ENCODE measurements at regions not wholly inside any gene's neighbourhood (a gene's known extent, or its start where the extent isn't known, plus 50 kb on each side); places are given as distances from the start of the nearest gene placed in this dataset.

DNA sequence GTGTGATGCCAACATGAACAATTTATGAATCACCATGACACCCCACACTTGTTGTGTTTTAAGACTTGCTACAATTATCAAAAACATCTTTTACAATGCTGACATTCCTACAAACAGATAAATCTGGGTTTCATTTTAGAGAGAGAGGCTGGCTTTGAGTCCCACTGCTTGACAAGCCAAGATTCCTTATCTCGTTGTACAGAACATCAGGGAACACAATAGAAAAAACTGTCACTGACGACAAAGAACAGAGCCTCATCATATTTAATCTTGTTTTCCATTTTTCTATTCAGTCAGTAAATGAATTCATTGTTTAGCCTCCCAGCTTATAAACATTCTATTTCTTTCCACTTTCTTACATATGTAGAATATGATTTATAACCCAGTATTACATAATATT lies 461.6 kb upstream of the VSTM2A start:
- TF ChIP-seq POLR2AphosphoS5 (IDR thresholded peaks at IDR 0.05; ENCODE audit: borderline replicate concordance, low read depth, low read length) (no peak), EZH2 (IDR thresholded peaks at IDR 0.05) (no peak)
